GM20000 (cell line): ENCODE measurements at regions not wholly inside any gene's neighbourhood (a gene's known extent, or its start where the extent isn't known, plus 50 kb on each side); places are given as distances from the start of the nearest gene placed in this dataset.

Experiments
- DNase-seq: peaks from one replicate; pipeline ENCODE4 v3.0.0; 2012; ENCODE audit warnings: low spot score
- TF ChIP-seq, protein P1 (sequence below): IDR thresholded peaks from 2 replicates; pipeline ENCODE4 v1.5.1; 2012; ENCODE audit warnings: mild to moderate bottlenecking, control low read depth; ENCODE audit errors: extremely low read depth, missing control alignments

DNA sequence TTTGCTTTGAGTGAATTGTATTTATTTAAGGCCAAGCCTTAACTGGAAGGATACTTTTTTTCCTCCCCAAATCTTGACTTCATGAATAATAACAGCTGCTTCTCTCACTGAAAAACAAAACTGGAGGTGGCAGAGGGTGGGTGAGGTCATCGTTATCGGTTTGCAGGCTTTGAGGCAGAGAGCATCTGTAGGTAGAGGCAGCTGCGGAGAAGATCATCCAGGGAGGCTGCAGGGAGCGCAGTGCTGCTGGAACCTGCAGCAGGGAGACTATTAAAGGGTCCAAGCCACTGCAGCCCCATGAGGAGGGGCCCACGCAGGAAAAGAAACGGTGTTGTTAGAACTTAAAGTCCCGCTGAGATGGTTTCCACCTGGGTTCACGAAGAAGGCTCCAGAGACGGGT is 112.1 kb upstream of the SDK1 start:
- no peak for DNase-seq
- TF ChIP-seq, protein P1, sequence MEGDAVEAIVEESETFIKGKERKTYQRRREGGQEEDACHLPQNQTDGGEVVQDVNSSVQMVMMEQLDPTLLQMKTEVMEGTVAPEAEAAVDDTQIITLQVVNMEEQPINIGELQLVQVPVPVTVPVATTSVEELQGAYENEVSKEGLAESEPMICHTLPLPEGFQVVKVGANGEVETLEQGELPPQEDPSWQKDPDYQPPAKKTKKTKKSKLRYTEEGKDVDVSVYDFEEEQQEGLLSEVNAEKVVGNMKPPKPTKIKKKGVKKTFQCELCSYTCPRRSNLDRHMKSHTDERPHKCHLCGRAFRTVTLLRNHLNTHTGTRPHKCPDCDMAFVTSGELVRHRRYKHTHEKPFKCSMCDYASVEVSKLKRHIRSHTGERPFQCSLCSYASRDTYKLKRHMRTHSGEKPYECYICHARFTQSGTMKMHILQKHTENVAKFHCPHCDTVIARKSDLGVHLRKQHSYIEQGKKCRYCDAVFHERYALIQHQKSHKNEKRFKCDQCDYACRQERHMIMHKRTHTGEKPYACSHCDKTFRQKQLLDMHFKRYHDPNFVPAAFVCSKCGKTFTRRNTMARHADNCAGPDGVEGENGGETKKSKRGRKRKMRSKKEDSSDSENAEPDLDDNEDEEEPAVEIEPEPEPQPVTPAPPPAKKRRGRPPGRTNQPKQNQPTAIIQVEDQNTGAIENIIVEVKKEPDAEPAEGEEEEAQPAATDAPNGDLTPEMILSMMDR = no peak

GRCh38 chr7:3191548-3191947 is 109.5 kb upstream of the SDK1 start:
- no peak for DNase-seq
- TF ChIP-seq, protein P1 = no peak

DNA sequence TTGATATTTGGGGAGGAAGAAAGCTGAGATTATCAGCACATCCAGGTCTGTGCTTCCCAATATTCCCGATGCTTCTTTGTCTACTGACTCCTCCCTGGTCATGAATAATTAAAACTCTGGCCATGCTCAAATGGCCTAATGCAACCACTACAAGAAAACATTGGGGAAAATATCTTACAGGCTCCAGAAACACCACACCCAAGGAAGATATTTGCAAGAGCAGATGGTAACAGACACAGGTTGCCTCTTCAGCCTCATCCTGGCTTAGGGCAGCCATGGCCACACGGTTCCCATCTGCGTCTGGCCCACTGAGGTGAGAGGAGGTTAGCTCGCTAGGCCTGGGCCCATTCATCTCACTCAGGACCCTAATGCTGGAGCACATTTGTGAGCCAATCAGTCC is 108.4 kb upstream of the SDK1 start:
- no peak for DNase-seq
- TF ChIP-seq, protein P1 = no peak

GRCh38 chr7:3193379-3194120 is 107.5 kb upstream of the SDK1 start:
- no peak for DNase-seq
- TF ChIP-seq, protein P1 = no peak

GRCh38 chr7:3194501-3195141 is 106.4 kb upstream of the SDK1 start:
- TF ChIP-seq, protein P1 = no peak

DNA sequence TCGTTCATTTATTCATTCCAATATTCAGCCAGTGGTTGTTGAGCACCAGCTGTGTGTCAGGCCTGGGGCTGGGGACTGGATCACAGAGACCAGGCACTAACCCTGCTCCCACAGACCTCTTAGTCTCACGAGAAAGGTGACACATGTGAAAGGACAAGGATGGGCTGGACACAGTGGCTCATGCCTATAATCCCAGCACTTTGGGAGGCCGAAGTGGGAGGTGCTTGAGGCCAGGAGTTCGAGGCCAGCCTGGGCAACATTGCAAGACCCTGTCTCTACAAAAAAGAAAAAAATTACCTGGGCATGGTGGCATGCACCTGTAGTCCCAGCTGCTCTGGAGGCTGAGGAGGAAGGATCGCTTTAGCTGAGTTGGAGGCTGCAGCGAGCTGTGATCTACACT is 105.9 kb upstream of the SDK1 start:
- no peak for DNase-seq
- TF ChIP-seq, protein P1 = no peak

More at GRCh38 chr7:3194501-3195141, 106.4 kb upstream of the SDK1 start:
- no peak for DNase-seq

- TF ChIP-seq, protein P1 = no peak
- DNase-seq = no peak
Measured at GRCh38 chr7:3196629-3197400, 104.2 kb upstream of the SDK1 start.
